H9 (cell line): ENCODE measurements at regions not wholly inside any gene's neighbourhood (a gene's known extent, or its start where the extent isn't known, plus 50 kb on each side); places are given as distances from the start of the nearest gene placed in this dataset.

Experiments
- DNase-seq: peaks from one replicate; pipeline ENCODE4 v3.0.0-alpha.2; 2017
- H2AFZ ChIP-seq: one replicate; pipeline ENCODE4 v1.6.1; 2013; ENCODE audit warnings: mild to moderate bottlenecking, low read length, control low read depth, moderate library complexity
- H2AK5ac ChIP-seq: 2 replicates; pipeline ENCODE4 v1.6.1; 2013; ENCODE audit warnings: low read length, control low read depth, mixed read lengths; ENCODE audit not compliant: insufficient read length
- H2BK120ac ChIP-seq: one replicate; pipeline ENCODE4 v1.6.1; 2013; ENCODE audit warnings: low read depth, mild to moderate bottlenecking, low read length, control low read depth, inconsistent platforms; ENCODE audit not compliant: poor library complexity, severe bottlenecking
- H2BK12ac ChIP-seq: 2 replicates; pipeline ENCODE4 v1.6.1; 2013; ENCODE audit warnings: low read length, control low read depth, mixed read lengths, low read depth; ENCODE audit not compliant: insufficient read length
- H2BK15ac ChIP-seq: 2 replicates; pipeline ENCODE4 v1.6.1; 2013; ENCODE audit warnings: low read depth, low read length, control low read depth
- H2BK20ac ChIP-seq: one replicate; pipeline ENCODE4 v1.6.1; 2013; ENCODE audit warnings: low read depth, mild to moderate bottlenecking, low read length, control low read depth, inconsistent platforms; ENCODE audit not compliant: poor library complexity, severe bottlenecking
- H2BK5ac ChIP-seq: 2 replicates; pipeline ENCODE4 v1.6.1; 2013; ENCODE audit warnings: low read length, control low read depth, mixed read lengths; ENCODE audit not compliant: insufficient read length
- H3K14ac ChIP-seq: 2 replicates; pipeline ENCODE4 v1.6.1; 2013; ENCODE audit warnings: low read length, control low read depth; ENCODE audit not compliant: insufficient read depth
- H3K18ac ChIP-seq: 2 replicates; pipeline ENCODE4 v1.6.1; 2013; ENCODE audit warnings: low read depth, mild to moderate bottlenecking, mixed read lengths, low read length, control low read depth; ENCODE audit not compliant: insufficient read length
- H3K23ac ChIP-seq: 2 replicates; pipeline ENCODE4 v1.6.1; 2013; ENCODE audit warnings: low read length, control low read depth, mixed read lengths, low read depth; ENCODE audit not compliant: insufficient read length
- H3K23me2 ChIP-seq: 2 replicates; pipeline ENCODE4 v1.6.1; 2013; ENCODE audit warnings: low read depth, mild to moderate bottlenecking, mixed read lengths, low read length, control low read depth; ENCODE audit not compliant: insufficient read length, poor library complexity, severe bottlenecking
- H3K27ac ChIP-seq: 2 replicates; pipeline ENCODE4 v1.5.1; 2013; ENCODE audit warnings: low read length, control low read depth, mixed read lengths, low read depth; ENCODE audit not compliant: insufficient read length
- H3K27me3 ChIP-seq: 2 replicates; pipeline ENCODE4 v1.6.1; 2013; ENCODE audit warnings: low read length, control low read depth, inconsistent platforms; ENCODE audit not compliant: insufficient read depth
- H3K4ac ChIP-seq: 2 replicates; pipeline ENCODE4 v1.6.1; 2013; ENCODE audit warnings: low read depth, mild to moderate bottlenecking, control low read depth, inconsistent platforms, low read length, moderate library complexity
- H3K4me1 ChIP-seq: 2 replicates; pipeline ENCODE4 v1.6.1; 2013; ENCODE audit warnings: low read length, control low read depth, inconsistent platforms; ENCODE audit not compliant: insufficient read depth
- H3K4me2 ChIP-seq: 2 replicates; pipeline ENCODE4 v1.6.1; 2013; ENCODE audit warnings: low read length, control low read depth, mixed read lengths; ENCODE audit not compliant: insufficient read length, insufficient read depth
- H3K56ac ChIP-seq: 2 replicates; pipeline ENCODE4 v1.6.1; 2013; ENCODE audit warnings: low read depth, mild to moderate bottlenecking, mixed read lengths, low read length, control low read depth; ENCODE audit not compliant: insufficient read length
- H3K79me1 ChIP-seq: 2 replicates; pipeline ENCODE4 v1.6.1; 2013; ENCODE audit warnings: low read depth, mild to moderate bottlenecking, moderate library complexity, low read length, control low read depth, inconsistent platforms; ENCODE audit not compliant: insufficient read depth, poor library complexity, severe bottlenecking
- H3K79me2 ChIP-seq: 2 replicates; pipeline ENCODE4 v1.6.1; 2013; ENCODE audit warnings: low read length, control low read depth, inconsistent platforms; ENCODE audit not compliant: insufficient read depth
- H3K9ac ChIP-seq: 2 replicates; pipeline ENCODE4 v1.6.1; 2013; ENCODE audit warnings: low read length, control low read depth, mixed read lengths; ENCODE audit not compliant: insufficient read length; ENCODE audit errors: extremely low read depth
- H3K9me3 ChIP-seq: one replicate; pipeline ENCODE4 v1.6.1; 2013; ENCODE audit warnings: low read depth, low read length, inconsistent platforms; ENCODE audit not compliant: control insufficient read depth
- H3T11ph ChIP-seq: one replicate; pipeline ENCODE4 v1.6.1; 2013; ENCODE audit warnings: mild to moderate bottlenecking, low read length, control low read depth, inconsistent platforms
- H4K20me1 ChIP-seq: one replicate; pipeline ENCODE4 v1.6.1; 2013; ENCODE audit not compliant: control insufficient read depth, insufficient read length, insufficient read depth
- H4K5ac ChIP-seq: 2 replicates; pipeline ENCODE4 v1.6.1; 2013; ENCODE audit warnings: low read depth, mild to moderate bottlenecking, mixed read lengths, low read length, control low read depth; ENCODE audit not compliant: insufficient read length
- H4K8ac ChIP-seq: replicated peaks from 2 replicates; pipeline ENCODE4 v1.6.1; 2013; ENCODE audit warnings: low read length, control low read depth, mixed read lengths, low read depth; ENCODE audit not compliant: insufficient read length
- H4K91ac ChIP-seq: 2 replicates; pipeline ENCODE4 v1.6.1; 2013; ENCODE audit warnings: low read depth, mild to moderate bottlenecking, moderate library complexity, mixed read lengths, low read length, control low read depth; ENCODE audit not compliant: insufficient read length
- H3K27ac Mint-ChIP-seq, 3 experiments: 2 replicates in 2 of 3; 3 replicates in 1 of 3; pipeline ENCODE4 v1.8.0; 2020 to 2021; ENCODE audit warnings: mixed read lengths in 3 of 3, mild to moderate bottlenecking in 1 of 3, moderate library complexity in 1 of 3
- H3K27me3 Mint-ChIP-seq: 2 replicates; pipeline ENCODE4 v1.8.0; 2021; ENCODE audit warnings: low read depth, mild to moderate bottlenecking, moderate library complexity, mixed read lengths
- H3K36me3 Mint-ChIP-seq, 3 experiments: 2 replicates in 2 of 3; 3 replicates in 1 of 3; pipeline ENCODE4 v1.8.0; 2020 to 2021; ENCODE audit warnings: low read depth in 3 of 3, mixed read lengths in 3 of 3; ENCODE audit not compliant: insufficient read depth in 1 of 3
- H3K4me1 Mint-ChIP-seq, 2 experiments: 2 replicates each; pipeline ENCODE4 v1.8.0; 2020; ENCODE audit warnings: mixed read lengths in 2 of 2
- H3K4me3 Mint-ChIP-seq, 2 experiments: 2 replicates in 1 of 2; 3 replicates in 1 of 2; pipeline ENCODE4 v1.8.0; 2020 to 2021; ENCODE audit warnings: mild to moderate bottlenecking in 2 of 2, mixed read lengths in 2 of 2, moderate library complexity in 1 of 2
- H3K9me3 Mint-ChIP-seq, 2 experiments: 2 replicates in 1 of 2; 3 replicates in 1 of 2; pipeline ENCODE4 v1.8.0; 2020; ENCODE audit warnings: mild to moderate bottlenecking in 2 of 2, mixed read lengths in 2 of 2, moderate library complexity in 1 of 2
- WGBS: extraction: QIAGEN DNeasy Blood & Tissue Kit; methylation state at CpG from one replicate; pipeline ENCODE4 v1.1.7; 2013; ENCODE audit warnings: missing lambda C conversion rate, low lambda C conversion rate, mixed read lengths; ENCODE audit not compliant: insufficient read length; ENCODE audit errors: extremely low coverage; 5-methylcytosine and 5-hydroxymethylcytosine counted together
- TF ChIP-seq, protein P1 (sequence below): fragments of 200-600 bp; sonication (generic); conservative IDR thresholded peaks from 3 replicates; pipeline ENCODE4 v1.8.0; 2021; ENCODE audit warnings: antibody characterized with exemption, mild to moderate bottlenecking

DNA sequence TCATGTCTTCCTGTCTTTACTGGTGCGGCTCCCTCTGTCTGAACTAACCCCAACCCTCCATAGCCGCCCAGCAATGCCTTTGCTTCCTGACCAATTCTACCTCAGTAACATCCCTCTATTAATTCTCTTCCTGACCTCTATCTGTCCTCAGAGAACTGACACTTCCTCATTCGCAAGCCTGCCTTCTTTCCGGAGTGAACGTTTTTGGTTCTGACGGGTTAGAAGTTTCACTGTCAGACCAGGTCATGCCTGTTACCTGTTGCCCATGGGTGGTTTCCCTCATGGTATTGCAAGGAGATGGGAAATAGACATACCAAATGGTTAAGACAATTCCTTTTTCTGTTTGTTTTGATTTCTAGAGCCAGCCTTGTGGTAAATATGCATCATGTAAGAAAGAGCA lies 453.4 kb upstream of the SLC14A2 start:
- H3K9me3 Mint-ChIP-seq, result no peaks in the 10 kb centered on the region; a peak in 1 of 5 replicates
- no peaks in the 10 kb centered on the region for H3K27me3 ChIP-seq
- H3K4me2 ChIP-seq, result no peak overlapping the region
- no peak overlapping the region for H2BK12ac ChIP-seq
- no peak overlapping the region for H3K14ac ChIP-seq
- no peaks in the 10 kb centered on the region for H3K79me1 ChIP-seq
- H4K5ac ChIP-seq, result no peak overlapping the region
- H3T11ph ChIP-seq, result no peak overlapping the region
- no peak overlapping the region for H2BK120ac ChIP-seq
- H3K4me3 Mint-ChIP-seq, result no peak overlapping the region
- no peak overlapping the region for H2BK15ac ChIP-seq
- H3K4ac ChIP-seq, result no peak overlapping the region
- no peak for DNase-seq
- no peak overlapping the region for H2BK20ac ChIP-seq
- no peak overlapping the region for H4K8ac ChIP-seq
- no peak overlapping the region for H3K27ac ChIP-seq
- H3K23ac ChIP-seq, result no peak overlapping the region
- H3K56ac ChIP-seq, result no peak overlapping the region
- H2BK5ac ChIP-seq, result no peak overlapping the region
- H4K91ac ChIP-seq, result no peak overlapping the region
- H3K36me3 Mint-ChIP-seq, result no peaks in the 10 kb centered on the region
- H3K27ac Mint-ChIP-seq, result no peak overlapping the region
- no peak overlapping the region for H2AFZ ChIP-seq
- TF ChIP-seq, protein P1, sequence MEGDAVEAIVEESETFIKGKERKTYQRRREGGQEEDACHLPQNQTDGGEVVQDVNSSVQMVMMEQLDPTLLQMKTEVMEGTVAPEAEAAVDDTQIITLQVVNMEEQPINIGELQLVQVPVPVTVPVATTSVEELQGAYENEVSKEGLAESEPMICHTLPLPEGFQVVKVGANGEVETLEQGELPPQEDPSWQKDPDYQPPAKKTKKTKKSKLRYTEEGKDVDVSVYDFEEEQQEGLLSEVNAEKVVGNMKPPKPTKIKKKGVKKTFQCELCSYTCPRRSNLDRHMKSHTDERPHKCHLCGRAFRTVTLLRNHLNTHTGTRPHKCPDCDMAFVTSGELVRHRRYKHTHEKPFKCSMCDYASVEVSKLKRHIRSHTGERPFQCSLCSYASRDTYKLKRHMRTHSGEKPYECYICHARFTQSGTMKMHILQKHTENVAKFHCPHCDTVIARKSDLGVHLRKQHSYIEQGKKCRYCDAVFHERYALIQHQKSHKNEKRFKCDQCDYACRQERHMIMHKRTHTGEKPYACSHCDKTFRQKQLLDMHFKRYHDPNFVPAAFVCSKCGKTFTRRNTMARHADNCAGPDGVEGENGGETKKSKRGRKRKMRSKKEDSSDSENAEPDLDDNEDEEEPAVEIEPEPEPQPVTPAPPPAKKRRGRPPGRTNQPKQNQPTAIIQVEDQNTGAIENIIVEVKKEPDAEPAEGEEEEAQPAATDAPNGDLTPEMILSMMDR, result no peak
- WGBS, result no CpG with 5 or more reads among the region's 6 CpGs
- H3K27me3 Mint-ChIP-seq, result peaks cover 2% of the 10 kb centered on the region; the same call in 1 of the 2 replicates
- no peaks in the 10 kb centered on the region; a peak in 1 of 4 replicates for H3K4me1 Mint-ChIP-seq
- no peak overlapping the region for H2AK5ac ChIP-seq
- H3K9me3 ChIP-seq, result no peaks in the 10 kb centered on the region
- no peak overlapping the region for H3K18ac ChIP-seq
- H3K23me2 ChIP-seq, result no peaks in the 10 kb centered on the region
- no peaks in the 10 kb centered on the region for H4K20me1 ChIP-seq
- no peaks in the 10 kb centered on the region for H3K79me2 ChIP-seq
- H3K9ac ChIP-seq, result no peak overlapping the region
- no peaks in the 10 kb centered on the region for H3K4me1 ChIP-seq
